Ovary (tissue), 3 donors: ENCODE measurements at regions not wholly inside any gene's neighbourhood (a gene's known extent, or its start where the extent isn't known, plus 50 kb on each side); places are given as distances from the start of the nearest gene placed in this dataset.

Experiments used
- CTCF ChIP-seq, 3 donors: fragments of 450-650 bp in 2 of 3; fragments of 200-600 bp in 1 of 3; IDR thresholded peaks; one replicate each; pipeline versions ENCODE4 v1.5.1 to v1.8.0; 2016 to 2022; ENCODE audit warnings: antibody characterized with exemption in 3 of 3, mild to moderate bottlenecking in 1 of 3
- EP300 ChIP-seq: sonication (generic); formaldehyde crosslinking; IDR thresholded peaks from one replicate; pipeline ENCODE4 v1.6.1; 2017; ENCODE audit warnings: antibody characterized with exemption
- POLR2A ChIP-seq: fragments of 450-650 bp; IDR thresholded peaks from one replicate; pipeline ENCODE4 v1.6.1; 2017; ENCODE audit warnings: antibody characterized with exemption, mild to moderate bottlenecking, moderate library complexity
- donor health status: DM: no; HTN: no; CAD: no.

GRCh38 chr17:17419166-17419565 lies 57.6 kb upstream of the MED9 start:
- TF ChIP-seq CTCF (IDR thresholded peaks at IDR 0.05) (no peak), POLR2A (no peak), EP300 (no peak)
